Activated CD4-positive, alpha-beta memory T cell treated with anti-CD3 and anti-CD28 coated beads, Interleukin-2, amount 10 ng/mL, durations not matched to agents 7 days and 5 days (primary cell): ENCODE measurements at regions not wholly inside any gene's neighbourhood (a gene's known extent, or its start where the extent isn't known, plus 50 kb on each side); places are given as distances from the start of the nearest gene placed in this dataset.

Source experiments
- CTCF ChIA-PET: fragments of 350-600 bp; sonication (Branson Sonifier 250); formaldehyde crosslinking; loops from one replicate; lab custom pipeline; 2021; ENCODE audit warnings: antibody characterized with exemption, inconsistent platforms; lab: Charles Lee
- POLR2A ChIA-PET: fragments of 350-600 bp; sonication (Branson Sonifier 250); formaldehyde crosslinking; loops from one replicate; lab custom pipeline; 2021; ENCODE audit warnings: antibody characterized with exemption; lab: Charles Lee
- DNase-seq: peaks from one replicate; pipeline ENCODE4 v3.0.0-alpha.2; 2020
- H3K27ac Mint-ChIP-seq: one replicate; pipeline ENCODE4 v1.8.0; 2021; ENCODE audit warnings: mild to moderate bottlenecking, mixed read lengths
- H3K27me3 Mint-ChIP-seq: one replicate; pipeline ENCODE4 v1.8.0; 2021; ENCODE audit warnings: mixed read lengths
- H3K36me3 Mint-ChIP-seq: one replicate; pipeline ENCODE4 v1.8.0; 2021; ENCODE audit warnings: low read depth, mixed read lengths
- H3K4me1 Mint-ChIP-seq: one replicate; pipeline ENCODE4 v1.8.0; 2021; ENCODE audit warnings: mixed read lengths
- H3K4me3 Mint-ChIP-seq: one replicate; pipeline ENCODE4 v1.8.0; 2021; ENCODE audit warnings: mild to moderate bottlenecking, mixed read lengths
- H3K9me3 Mint-ChIP-seq: one replicate; pipeline ENCODE4 v1.8.0; 2021; ENCODE audit warnings: mixed read lengths

- peaks cover 2% of the 10 kb centered on the region for H3K4me1 Mint-ChIP-seq
- no peaks in the 10 kb centered on the region for H3K27me3 Mint-ChIP-seq
- ChIA-PET CTCF (no interaction called here), POLR2A (no interaction called here)
- H3K4me3 Mint-ChIP-seq, result no peak overlapping the region
- H3K27ac Mint-ChIP-seq, result no peak overlapping the region
- DNase-seq, result no peak
- H3K36me3 Mint-ChIP-seq, result peaks cover 11% of the 10 kb centered on the region
- H3K9me3 Mint-ChIP-seq, result peaks cover 7% of the 10 kb centered on the region
Measured at GRCh38 chr22:49614966-49615965, 212.4 kb downstream of the BRD1 start.

DNA sequence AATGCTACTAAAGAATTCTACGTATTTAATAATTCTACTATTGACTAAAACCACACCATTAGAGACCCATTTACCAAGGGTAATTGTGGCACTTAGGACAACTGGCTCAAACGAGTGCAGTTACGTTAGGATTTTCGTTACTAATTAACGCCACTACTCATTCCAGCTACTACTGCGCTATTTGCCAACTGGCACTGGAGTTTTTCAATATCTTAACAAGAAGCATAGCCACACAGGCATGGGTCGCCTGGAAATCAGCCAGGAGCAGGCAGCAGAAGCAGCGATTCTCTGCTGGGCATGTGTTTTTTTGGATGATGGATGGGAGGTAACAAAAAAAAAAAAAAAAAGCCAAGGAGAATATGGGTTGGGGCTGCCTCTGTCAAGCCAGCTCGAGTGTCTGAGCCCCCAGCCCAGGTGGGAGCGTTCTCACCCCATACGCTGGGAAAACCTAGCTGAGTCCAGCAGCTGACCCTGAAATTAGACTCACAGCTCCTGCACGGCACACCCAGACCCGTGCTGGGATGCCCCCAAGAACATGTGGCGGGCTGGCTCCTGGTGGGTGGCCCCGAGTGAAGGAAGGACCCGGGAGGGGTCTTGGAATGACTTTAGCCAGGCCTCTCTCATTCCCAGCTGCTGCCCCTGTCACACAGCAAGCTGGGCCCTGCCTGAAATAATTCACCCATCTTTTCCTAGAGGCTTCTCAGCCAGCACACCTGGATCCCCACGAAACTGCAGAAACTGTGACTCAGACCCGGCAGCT lies 214.0 kb downstream of the BRD1 start:
- ChIA-PET CTCF (no interaction called here), POLR2A (no interaction called here)
- H3K4me1 Mint-ChIP-seq, result peaks cover 2% of the 10 kb centered on the region
- H3K36me3 Mint-ChIP-seq, result peaks cover 11% of the 10 kb centered on the region
- H3K27ac Mint-ChIP-seq, result no peak overlapping the region
- H3K27me3 Mint-ChIP-seq, result no peaks in the 10 kb centered on the region
- no peak for DNase-seq
- peaks cover 7% of the 10 kb centered on the region for H3K9me3 Mint-ChIP-seq
- H3K4me3 Mint-ChIP-seq, result no peak overlapping the region

DNA sequence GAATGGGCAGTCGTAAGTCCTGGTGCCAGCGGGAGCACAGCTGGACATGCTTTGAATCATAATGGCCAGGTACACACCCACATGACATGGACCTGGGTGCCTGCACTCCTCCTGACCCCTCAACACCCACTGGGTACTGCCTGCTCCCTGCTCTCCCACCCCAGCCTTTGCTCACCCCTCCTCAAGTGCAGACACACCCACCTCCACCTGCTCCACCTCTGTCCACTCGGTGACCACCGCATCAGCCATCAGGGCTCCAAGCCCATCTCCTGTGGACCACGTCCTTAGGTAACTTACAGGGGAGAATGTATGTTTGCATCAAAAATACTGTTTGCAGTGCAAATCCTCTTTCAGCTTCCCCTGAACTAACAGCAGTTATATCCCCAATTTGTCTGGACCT lies 214.6 kb downstream of the BRD1 start:
- no peaks in the 10 kb centered on the region for H3K4me1 Mint-ChIP-seq
- CTCF ChIA-PET, result no interaction called here
- H3K27me3 Mint-ChIP-seq, result no peaks in the 10 kb centered on the region
- no peak for DNase-seq
- POLR2A ChIA-PET, result no interaction called here
- no peak overlapping the region for H3K27ac Mint-ChIP-seq
- peaks cover 11% of the 10 kb centered on the region for H3K36me3 Mint-ChIP-seq
- H3K9me3 Mint-ChIP-seq, result peaks cover 7% of the 10 kb centered on the region
- no peak overlapping the region for H3K4me3 Mint-ChIP-seq

- CTCF ChIA-PET, result no interaction called here
Measured at GRCh38 chr22:49609207-49609876, 218.3 kb downstream of the BRD1 start.

DNA sequence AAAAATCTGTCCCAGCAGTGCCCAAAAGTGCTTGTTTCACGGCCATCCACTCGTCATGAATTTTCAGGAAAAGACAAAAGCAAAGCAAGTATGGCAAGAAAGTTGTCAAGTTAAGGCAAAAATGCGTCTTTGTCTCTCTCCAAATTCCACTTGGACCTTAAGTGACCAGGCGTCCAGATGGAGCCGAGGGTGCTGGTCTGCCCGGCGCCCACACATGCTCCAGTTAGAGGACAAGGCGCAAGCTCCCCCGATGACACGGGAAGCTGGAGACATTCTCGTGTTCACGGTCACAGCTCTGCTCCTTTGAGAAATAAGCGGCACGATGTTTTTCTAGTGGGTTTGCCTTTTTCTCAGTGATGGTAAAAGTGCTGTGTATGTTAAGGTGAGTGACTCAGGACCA lies 219.0 kb downstream of the BRD1 start:
- Mint-ChIP-seq H3K27ac (no peak overlapping the region), H3K9me3 (peaks cover 28% of the 10 kb centered on the region), H3K36me3 (peaks cover 24% of the 10 kb centered on the region), H3K4me1 (no peaks in the 10 kb centered on the region), H3K27me3 (no peaks in the 10 kb centered on the region), H3K4me3 (no peak overlapping the region)
- POLR2A ChIA-PET, result no interaction called here
- CTCF ChIA-PET, result no interaction called here
- no peak for DNase-seq

More at GRCh38 chr22:49609207-49609876, 218.3 kb downstream of the BRD1 start:
- H3K36me3 Mint-ChIP-seq, result peaks cover 17% of the 10 kb centered on the region
- no peaks in the 10 kb centered on the region for H3K27me3 Mint-ChIP-seq
- no peak overlapping the region for H3K27ac Mint-ChIP-seq
- H3K9me3 Mint-ChIP-seq, result peaks cover 21% of the 10 kb centered on the region
- no peaks in the 10 kb centered on the region for H3K4me1 Mint-ChIP-seq
- no peak for DNase-seq
- POLR2A ChIA-PET, result no interaction called here
- no peak overlapping the region for H3K4me3 Mint-ChIP-seq

DNA sequence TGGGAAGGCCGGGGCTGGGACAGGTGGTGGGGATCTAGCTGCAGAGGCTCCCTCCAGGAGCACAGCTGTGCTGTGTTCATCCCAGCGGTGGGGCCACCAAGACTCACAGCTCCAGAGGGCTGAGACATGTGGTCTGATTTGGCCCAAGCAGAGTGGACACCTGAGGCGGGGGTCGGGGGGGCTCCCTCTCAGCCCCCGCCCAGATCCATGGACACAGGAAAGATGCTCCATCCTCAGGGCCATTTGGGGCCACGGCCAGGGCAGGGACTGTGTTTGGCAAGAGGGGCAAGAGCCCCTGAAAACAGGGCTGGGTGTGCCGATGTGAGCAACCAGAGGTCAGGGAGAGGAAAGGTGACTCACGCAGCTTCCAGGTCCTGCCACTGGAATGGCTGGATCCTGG lies 219.4 kb downstream of the BRD1 start:
- Mint-ChIP-seq H3K27me3 (no peaks in the 10 kb centered on the region), H3K4me1 (no peaks in the 10 kb centered on the region), H3K36me3 (peaks cover 28% of the 10 kb centered on the region), H3K27ac (no peak overlapping the region), H3K4me3 (no peak overlapping the region), H3K9me3 (peaks cover 29% of the 10 kb centered on the region)
- ChIA-PET CTCF (no interaction called here), POLR2A (no interaction called here)
- DNase-seq, result no peak

GRCh38 chr22:49607821-49608220 lies 219.9 kb downstream of the BRD1 start:
- Mint-ChIP-seq H3K4me3 (no peak overlapping the region), H3K27ac (no peak overlapping the region), H3K27me3 (no peaks in the 10 kb centered on the region), H3K4me1 (no peaks in the 10 kb centered on the region), H3K36me3 (peaks cover 24% of the 10 kb centered on the region), H3K9me3 (peaks cover 25% of the 10 kb centered on the region)
- DNase-seq, result no peak
- CTCF ChIA-PET, result no interaction called here
- POLR2A ChIA-PET, result no interaction called here

DNA sequence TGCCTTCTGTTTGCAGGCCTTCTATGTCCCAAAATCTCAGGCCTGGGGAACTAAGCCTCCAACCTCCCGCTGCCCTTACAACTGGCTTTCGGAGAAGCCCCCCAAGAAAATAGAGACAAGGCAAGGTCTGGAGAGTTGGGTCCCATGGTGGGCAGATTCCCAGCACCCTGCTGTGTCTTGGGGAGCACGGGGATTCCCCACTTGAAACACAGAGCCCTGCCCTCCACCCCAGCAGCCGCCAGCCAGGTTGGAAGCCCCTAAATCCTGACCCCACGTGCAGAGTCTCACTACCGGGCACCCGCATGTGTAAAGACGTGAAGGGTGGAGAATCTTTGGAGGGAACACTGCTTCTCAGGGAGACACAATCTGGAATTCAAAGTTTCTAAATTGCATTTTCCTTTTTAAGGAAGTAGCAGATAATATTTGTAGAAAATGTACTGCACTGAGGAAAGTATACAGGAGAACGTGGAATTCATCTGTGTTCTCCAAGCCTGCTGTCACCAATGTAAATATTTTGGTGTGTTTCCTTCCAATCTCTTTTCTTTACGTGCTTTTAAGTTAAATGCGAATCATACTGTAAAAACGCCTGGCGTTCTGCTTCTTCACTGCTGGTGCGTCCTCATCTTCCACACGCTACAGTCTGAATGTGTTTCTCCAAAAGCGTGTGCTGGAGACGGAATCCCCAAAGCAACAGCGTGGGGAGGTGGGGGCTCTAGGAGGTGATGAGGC lies 220.9 kb downstream of the BRD1 start:
- H3K4me3 Mint-ChIP-seq, result no peak overlapping the region
- CTCF ChIA-PET, result no interaction called here
- H3K27ac Mint-ChIP-seq, result no peak overlapping the region
- no peak for DNase-seq
- no peaks in the 10 kb centered on the region for H3K27me3 Mint-ChIP-seq
- POLR2A ChIA-PET, result no interaction called here
- peaks cover 23% of the 10 kb centered on the region for H3K9me3 Mint-ChIP-seq
- H3K4me1 Mint-ChIP-seq, result no peaks in the 10 kb centered on the region
- peaks cover 22% of the 10 kb centered on the region for H3K36me3 Mint-ChIP-seq

DNA sequence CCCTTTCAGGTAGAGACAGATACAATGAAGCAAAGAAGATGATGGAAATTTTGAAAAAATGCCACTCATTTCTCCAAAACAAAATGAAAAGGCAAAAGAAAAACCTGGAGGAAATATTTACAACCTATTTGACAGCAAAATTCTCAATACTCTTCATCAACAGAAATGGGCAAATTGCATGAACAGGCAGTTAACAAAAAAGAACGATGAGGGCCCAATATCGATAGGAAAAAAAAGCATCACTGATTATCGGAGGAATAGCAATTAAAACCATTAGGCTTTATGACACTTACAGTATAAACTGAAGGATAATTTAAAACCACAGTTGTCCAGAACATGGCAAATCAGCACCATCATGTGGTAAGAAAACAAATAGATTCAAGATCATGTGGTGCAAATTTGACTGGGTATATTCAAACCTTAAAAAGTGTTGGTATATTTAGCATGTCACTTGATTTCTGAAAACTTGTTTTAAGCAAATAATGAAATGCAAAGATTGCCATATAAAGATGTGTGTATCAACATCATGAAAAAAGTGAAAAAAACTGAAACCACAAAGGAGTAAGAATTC lies 222.9 kb downstream of the BRD1 start:
- ChIA-PET CTCF (no interaction called here), POLR2A (no interaction called here)
- Mint-ChIP-seq H3K4me1 (peaks cover 6% of the 10 kb centered on the region), H3K27me3 (no peaks in the 10 kb centered on the region), H3K27ac (no peak overlapping the region), H3K9me3 (peaks cover 23% of the 10 kb centered on the region), H3K4me3 (no peak overlapping the region), H3K36me3 (peaks cover 22% of the 10 kb centered on the region)
- no peak for DNase-seq

- no peaks in the 10 kb centered on the region for H3K27me3 Mint-ChIP-seq
- POLR2A ChIA-PET, result no interaction called here
- peaks cover 23% of the 10 kb centered on the region for H3K9me3 Mint-ChIP-seq
Measured at GRCh38 chr22:49603016-49603415, 224.7 kb downstream of the BRD1 start.

DNA sequence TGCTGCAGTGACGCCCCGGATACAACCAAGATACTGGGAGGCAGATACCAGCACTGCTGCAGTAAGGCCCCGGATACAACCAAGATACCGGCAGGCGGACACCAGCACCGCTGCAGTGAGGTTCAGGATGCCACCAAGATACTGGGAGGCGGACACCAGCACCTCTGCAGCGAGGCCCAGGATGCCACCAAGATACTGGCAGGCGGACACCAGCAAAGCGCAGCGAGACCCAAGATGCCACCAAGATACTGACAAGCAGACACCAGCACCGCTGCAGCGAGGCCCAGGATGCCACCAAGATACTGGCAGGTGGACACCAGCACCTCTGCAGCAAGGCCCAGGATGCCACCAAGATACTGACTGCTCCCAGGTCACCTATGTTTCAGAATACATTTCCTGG lies 225.2 kb downstream of the BRD1 start:
- Mint-ChIP-seq H3K27ac (no peak overlapping the region), H3K4me3 (no peak overlapping the region), H3K4me1 (peaks cover 6% of the 10 kb centered on the region), H3K9me3 (peaks cover 22% of the 10 kb centered on the region), H3K27me3 (no peaks in the 10 kb centered on the region), H3K36me3 (peaks cover 19% of the 10 kb centered on the region)
- POLR2A ChIA-PET, result no interaction called here
- CTCF ChIA-PET, result no interaction called here
- no peak for DNase-seq

More at GRCh38 chr22:49603016-49603415, 224.7 kb downstream of the BRD1 start:
- peaks cover 22% of the 10 kb centered on the region for H3K36me3 Mint-ChIP-seq
- no peak for DNase-seq
- no peak overlapping the region for H3K27ac Mint-ChIP-seq
- peaks cover 6% of the 10 kb centered on the region for H3K4me1 Mint-ChIP-seq
- CTCF ChIA-PET, result no interaction called here
- no peak overlapping the region for H3K4me3 Mint-ChIP-seq

GRCh38 chr22:49601614-49602321 lies 225.9 kb downstream of the BRD1 start:
- Mint-ChIP-seq H3K36me3 (peaks cover 19% of the 10 kb centered on the region), H3K4me1 (peaks cover 6% of the 10 kb centered on the region), H3K27me3 (no peaks in the 10 kb centered on the region), H3K27ac (no peak overlapping the region), H3K9me3 (peaks cover 19% of the 10 kb centered on the region), H3K4me3 (no peak overlapping the region)
- CTCF ChIA-PET, result no interaction called here
- DNase-seq, result no peak
- POLR2A ChIA-PET, result no interaction called here
